GM23338 (cell line): ENCODE measurements at regions not wholly inside any gene's neighbourhood (a gene's known extent, or its start where the extent isn't known, plus 50 kb on each side); places are given as distances from the start of the nearest gene placed in this dataset.

Source experiments
- ATAC-seq: fragments of 200-7000 bp; cut with Tn5 transposase; 3 replicates; pipeline ENCODE4 v1.9.1; 2020
- DNase-seq: peaks from one replicate; pipeline ENCODE4 v3.0.0-alpha.2; 2015; ENCODE audit warnings: low spot score
- H2AFZ ChIP-seq: fragments of 200-600 bp; sonication (generic); 2 replicates; pipeline ENCODE4 v1.8.0; 2016; ENCODE audit warnings: antibody characterized with exemption, mild to moderate bottlenecking, moderate library complexity
- H3F3A ChIP-seq: fragments of 200-600 bp; sonication (generic); replicated peaks from 2 replicates; pipeline ENCODE4 v1.8.0; 2017; ENCODE audit warnings: antibody characterized with exemption, mixed run types, low read depth
- H3K27ac ChIP-seq: fragments of 200-600 bp; sonication (generic); 2 replicates; pipeline ENCODE4 v1.6.1; 2016; ENCODE audit warnings: low read depth
- H3K27me3 ChIP-seq: fragments of 200-600 bp; sonication (generic); 2 replicates; pipeline ENCODE4 v1.8.0; 2016; ENCODE audit warnings: mild to moderate bottlenecking, mixed run types, moderate library complexity; ENCODE audit not compliant: insufficient read depth
- H3K36me3 ChIP-seq: fragments of 200-600 bp; sonication (generic); 2 replicates; pipeline ENCODE4 v1.8.0; 2016; ENCODE audit warnings: mild to moderate bottlenecking; ENCODE audit not compliant: insufficient read depth
- H3K4me1 ChIP-seq: fragments of 200-600 bp; sonication (generic); 2 replicates; pipeline ENCODE4 v1.8.0; 2016; ENCODE audit warnings: mild to moderate bottlenecking, moderate library complexity; ENCODE audit not compliant: insufficient read depth
- H3K4me2 ChIP-seq: fragments of 200-600 bp; sonication (generic); 2 replicates; pipeline ENCODE4 v1.7.1; 2017; ENCODE audit warnings: mixed run types
- H3K4me3 ChIP-seq: fragments of 200-600 bp; sonication (generic); 2 replicates; pipeline ENCODE4 v1.6.1; 2016; ENCODE audit warnings: mixed run types
- H3K79me2 ChIP-seq: fragments of 200-600 bp; sonication (generic); replicated peaks from 2 replicates; pipeline ENCODE4 v1.8.0; 2017; ENCODE audit warnings: mild to moderate bottlenecking; ENCODE audit not compliant: insufficient read depth
- H3K9me2 ChIP-seq: fragments of 200-600 bp; sonication (generic); 2 replicates; pipeline ENCODE4 v1.8.0; 2017; ENCODE audit not compliant: insufficient read depth
- H4K20me1 ChIP-seq: fragments of 200-600 bp; sonication (generic); replicated peaks from 2 replicates; pipeline ENCODE4 v1.8.0; 2017; ENCODE audit warnings: mild to moderate bottlenecking; ENCODE audit not compliant: insufficient read depth
- H3K27ac Mint-ChIP-seq: 2 replicates; pipeline ENCODE4 v1.8.0; 2020; ENCODE audit warnings: inconsistent platforms, mild to moderate bottlenecking, moderate library complexity, mixed read lengths
- H3K27me3 Mint-ChIP-seq: 3 replicates; pipeline ENCODE4 v1.8.0; 2022; ENCODE audit warnings: low read depth, mild to moderate bottlenecking, moderate library complexity, mixed read lengths, inconsistent platforms; ENCODE audit not compliant: insufficient read depth, poor library complexity
- H3K36me3 Mint-ChIP-seq: 3 replicates; pipeline ENCODE4 v1.8.0; 2021; ENCODE audit warnings: low read depth, mild to moderate bottlenecking, inconsistent platforms, moderate library complexity, mixed read lengths
- H3K4me1 Mint-ChIP-seq: 3 replicates; pipeline ENCODE4 v1.8.0; 2020; ENCODE audit warnings: mild to moderate bottlenecking, inconsistent platforms, mixed read lengths
- H3K4me3 Mint-ChIP-seq: 3 replicates; pipeline ENCODE4 v1.8.0; 2021; ENCODE audit warnings: moderate library complexity, mild to moderate bottlenecking, inconsistent platforms, mixed read lengths
- H3K9me3 Mint-ChIP-seq: 3 replicates; pipeline ENCODE4 v1.8.0; 2020; ENCODE audit warnings: moderate library complexity, mild to moderate bottlenecking, inconsistent platforms, mixed read lengths
- CREB1 ChIP-seq: fragments of 250-450 bp; sonication (Bioruptor Pico); IDR thresholded peaks from 2 replicates; pipeline ENCODE4 v1.5.0; 2020; ENCODE audit warnings: low read depth, mild to moderate bottlenecking, moderate library complexity
- EZH2phosphoT487 ChIP-seq: fragments of 200-600 bp; sonication (generic); IDR thresholded peaks from one replicate; pipeline ENCODE4 v1.8.1; 2018; ENCODE audit warnings: antibody characterized with exemption; ENCODE audit not compliant: unreplicated experiment
- JUNB ChIP-seq: IDR thresholded peaks from one replicate; pipeline ENCODE4 v1.6.1; 2016; ENCODE audit warnings: antibody characterized with exemption; ENCODE audit not compliant: unreplicated experiment
- POLR2AphosphoS5 ChIP-seq: IDR thresholded peaks from 2 replicates; pipeline ENCODE4 v1.6.1; 2016; ENCODE audit warnings: antibody characterized with exemption, low read depth
- STAT1 ChIP-seq: IDR thresholded peaks from one replicate; pipeline ENCODE4 v1.6.1; 2016; ENCODE audit warnings: antibody characterized with exemption; ENCODE audit not compliant: unreplicated experiment
- ZNF114 ChIP-seq: fragments of 250-450 bp; sonication (Bioruptor Pico); IDR thresholded peaks from 2 replicates; pipeline ENCODE4 v1.5.0; 2020; ENCODE audit warnings: mild to moderate bottlenecking, moderate library complexity
- TF ChIP-seq, protein P1 (sequence below): IDR thresholded peaks from 2 replicates; pipeline ENCODE4 v1.6.1; 2016; ENCODE audit warnings: antibody characterized with exemption
- TF ChIP-seq, protein P2 (sequence below): IDR thresholded peaks from one replicate; pipeline ENCODE4 v1.6.1; 2018; ENCODE audit warnings: antibody characterized with exemption; ENCODE audit not compliant: unreplicated experiment
- TF ChIP-seq, protein P3 (sequence below): fragments of 250-450 bp; sonication (Bioruptor Pico); IDR thresholded peaks from 2 replicates; pipeline ENCODE4 v1.5.0; 2020; ENCODE audit warnings: mild to moderate bottlenecking, moderate library complexity

DNA sequence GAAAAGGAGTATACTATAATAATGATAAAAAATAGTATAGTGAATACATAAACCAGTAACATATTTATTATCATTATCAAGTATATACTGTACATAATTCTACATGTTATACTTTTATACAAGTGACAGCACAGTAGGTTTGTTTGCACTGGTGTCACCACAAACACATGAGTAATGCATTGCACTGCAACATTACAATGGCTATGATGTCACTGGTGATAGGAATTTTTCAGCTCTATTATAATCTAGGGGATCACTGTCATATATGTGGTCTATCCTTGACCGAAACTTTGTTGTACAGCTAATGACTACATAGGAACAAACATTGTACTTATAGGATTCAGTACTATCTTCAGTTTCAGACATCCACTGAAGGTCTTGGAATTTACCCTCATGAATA lies 165.8 kb upstream of the SYT1 start:
- Histone ChIP-seq H4K20me1 (no peaks in the 10 kb centered on the region), H3K27me3 (no peaks in the 10 kb centered on the region), H2AFZ (no peak overlapping the region), H3K4me3 (no peak overlapping the region), H3K79me2 (no peaks in the 10 kb centered on the region), H3K36me3 (no peaks in the 10 kb centered on the region), H3F3A (no peaks in the 10 kb centered on the region), H3K4me1 (no peaks in the 10 kb centered on the region), H3K9me2 (no peaks in the 10 kb centered on the region), H3K4me2 (no peak overlapping the region), H3K27ac (no peak overlapping the region)
- no peak overlapping the region for H3K27ac Mint-ChIP-seq
- H3K4me1 Mint-ChIP-seq, result no peaks in the 10 kb centered on the region
- H3K4me3 Mint-ChIP-seq, result no peak overlapping the region
- no peak for TF ChIP-seq POLR2AphosphoS5
- TF ChIP-seq, protein P1, sequence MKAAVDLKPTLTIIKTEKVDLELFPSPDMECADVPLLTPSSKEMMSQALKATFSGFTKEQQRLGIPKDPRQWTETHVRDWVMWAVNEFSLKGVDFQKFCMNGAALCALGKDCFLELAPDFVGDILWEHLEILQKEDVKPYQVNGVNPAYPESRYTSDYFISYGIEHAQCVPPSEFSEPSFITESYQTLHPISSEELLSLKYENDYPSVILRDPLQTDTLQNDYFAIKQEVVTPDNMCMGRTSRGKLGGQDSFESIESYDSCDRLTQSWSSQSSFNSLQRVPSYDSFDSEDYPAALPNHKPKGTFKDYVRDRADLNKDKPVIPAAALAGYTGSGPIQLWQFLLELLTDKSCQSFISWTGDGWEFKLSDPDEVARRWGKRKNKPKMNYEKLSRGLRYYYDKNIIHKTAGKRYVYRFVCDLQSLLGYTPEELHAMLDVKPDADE, result no peak
- TF ChIP-seq, protein P2, sequence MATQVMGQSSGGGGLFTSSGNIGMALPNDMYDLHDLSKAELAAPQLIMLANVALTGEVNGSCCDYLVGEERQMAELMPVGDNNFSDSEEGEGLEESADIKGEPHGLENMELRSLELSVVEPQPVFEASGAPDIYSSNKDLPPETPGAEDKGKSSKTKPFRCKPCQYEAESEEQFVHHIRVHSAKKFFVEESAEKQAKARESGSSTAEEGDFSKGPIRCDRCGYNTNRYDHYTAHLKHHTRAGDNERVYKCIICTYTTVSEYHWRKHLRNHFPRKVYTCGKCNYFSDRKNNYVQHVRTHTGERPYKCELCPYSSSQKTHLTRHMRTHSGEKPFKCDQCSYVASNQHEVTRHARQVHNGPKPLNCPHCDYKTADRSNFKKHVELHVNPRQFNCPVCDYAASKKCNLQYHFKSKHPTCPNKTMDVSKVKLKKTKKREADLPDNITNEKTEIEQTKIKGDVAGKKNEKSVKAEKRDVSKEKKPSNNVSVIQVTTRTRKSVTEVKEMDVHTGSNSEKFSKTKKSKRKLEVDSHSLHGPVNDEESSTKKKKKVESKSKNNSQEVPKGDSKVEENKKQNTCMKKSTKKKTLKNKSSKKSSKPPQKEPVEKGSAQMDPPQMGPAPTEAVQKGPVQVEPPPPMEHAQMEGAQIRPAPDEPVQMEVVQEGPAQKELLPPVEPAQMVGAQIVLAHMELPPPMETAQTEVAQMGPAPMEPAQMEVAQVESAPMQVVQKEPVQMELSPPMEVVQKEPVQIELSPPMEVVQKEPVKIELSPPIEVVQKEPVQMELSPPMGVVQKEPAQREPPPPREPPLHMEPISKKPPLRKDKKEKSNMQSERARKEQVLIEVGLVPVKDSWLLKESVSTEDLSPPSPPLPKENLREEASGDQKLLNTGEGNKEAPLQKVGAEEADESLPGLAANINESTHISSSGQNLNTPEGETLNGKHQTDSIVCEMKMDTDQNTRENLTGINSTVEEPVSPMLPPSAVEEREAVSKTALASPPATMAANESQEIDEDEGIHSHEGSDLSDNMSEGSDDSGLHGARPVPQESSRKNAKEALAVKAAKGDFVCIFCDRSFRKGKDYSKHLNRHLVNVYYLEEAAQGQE, result no peak
- TF ChIP-seq, protein P3, sequence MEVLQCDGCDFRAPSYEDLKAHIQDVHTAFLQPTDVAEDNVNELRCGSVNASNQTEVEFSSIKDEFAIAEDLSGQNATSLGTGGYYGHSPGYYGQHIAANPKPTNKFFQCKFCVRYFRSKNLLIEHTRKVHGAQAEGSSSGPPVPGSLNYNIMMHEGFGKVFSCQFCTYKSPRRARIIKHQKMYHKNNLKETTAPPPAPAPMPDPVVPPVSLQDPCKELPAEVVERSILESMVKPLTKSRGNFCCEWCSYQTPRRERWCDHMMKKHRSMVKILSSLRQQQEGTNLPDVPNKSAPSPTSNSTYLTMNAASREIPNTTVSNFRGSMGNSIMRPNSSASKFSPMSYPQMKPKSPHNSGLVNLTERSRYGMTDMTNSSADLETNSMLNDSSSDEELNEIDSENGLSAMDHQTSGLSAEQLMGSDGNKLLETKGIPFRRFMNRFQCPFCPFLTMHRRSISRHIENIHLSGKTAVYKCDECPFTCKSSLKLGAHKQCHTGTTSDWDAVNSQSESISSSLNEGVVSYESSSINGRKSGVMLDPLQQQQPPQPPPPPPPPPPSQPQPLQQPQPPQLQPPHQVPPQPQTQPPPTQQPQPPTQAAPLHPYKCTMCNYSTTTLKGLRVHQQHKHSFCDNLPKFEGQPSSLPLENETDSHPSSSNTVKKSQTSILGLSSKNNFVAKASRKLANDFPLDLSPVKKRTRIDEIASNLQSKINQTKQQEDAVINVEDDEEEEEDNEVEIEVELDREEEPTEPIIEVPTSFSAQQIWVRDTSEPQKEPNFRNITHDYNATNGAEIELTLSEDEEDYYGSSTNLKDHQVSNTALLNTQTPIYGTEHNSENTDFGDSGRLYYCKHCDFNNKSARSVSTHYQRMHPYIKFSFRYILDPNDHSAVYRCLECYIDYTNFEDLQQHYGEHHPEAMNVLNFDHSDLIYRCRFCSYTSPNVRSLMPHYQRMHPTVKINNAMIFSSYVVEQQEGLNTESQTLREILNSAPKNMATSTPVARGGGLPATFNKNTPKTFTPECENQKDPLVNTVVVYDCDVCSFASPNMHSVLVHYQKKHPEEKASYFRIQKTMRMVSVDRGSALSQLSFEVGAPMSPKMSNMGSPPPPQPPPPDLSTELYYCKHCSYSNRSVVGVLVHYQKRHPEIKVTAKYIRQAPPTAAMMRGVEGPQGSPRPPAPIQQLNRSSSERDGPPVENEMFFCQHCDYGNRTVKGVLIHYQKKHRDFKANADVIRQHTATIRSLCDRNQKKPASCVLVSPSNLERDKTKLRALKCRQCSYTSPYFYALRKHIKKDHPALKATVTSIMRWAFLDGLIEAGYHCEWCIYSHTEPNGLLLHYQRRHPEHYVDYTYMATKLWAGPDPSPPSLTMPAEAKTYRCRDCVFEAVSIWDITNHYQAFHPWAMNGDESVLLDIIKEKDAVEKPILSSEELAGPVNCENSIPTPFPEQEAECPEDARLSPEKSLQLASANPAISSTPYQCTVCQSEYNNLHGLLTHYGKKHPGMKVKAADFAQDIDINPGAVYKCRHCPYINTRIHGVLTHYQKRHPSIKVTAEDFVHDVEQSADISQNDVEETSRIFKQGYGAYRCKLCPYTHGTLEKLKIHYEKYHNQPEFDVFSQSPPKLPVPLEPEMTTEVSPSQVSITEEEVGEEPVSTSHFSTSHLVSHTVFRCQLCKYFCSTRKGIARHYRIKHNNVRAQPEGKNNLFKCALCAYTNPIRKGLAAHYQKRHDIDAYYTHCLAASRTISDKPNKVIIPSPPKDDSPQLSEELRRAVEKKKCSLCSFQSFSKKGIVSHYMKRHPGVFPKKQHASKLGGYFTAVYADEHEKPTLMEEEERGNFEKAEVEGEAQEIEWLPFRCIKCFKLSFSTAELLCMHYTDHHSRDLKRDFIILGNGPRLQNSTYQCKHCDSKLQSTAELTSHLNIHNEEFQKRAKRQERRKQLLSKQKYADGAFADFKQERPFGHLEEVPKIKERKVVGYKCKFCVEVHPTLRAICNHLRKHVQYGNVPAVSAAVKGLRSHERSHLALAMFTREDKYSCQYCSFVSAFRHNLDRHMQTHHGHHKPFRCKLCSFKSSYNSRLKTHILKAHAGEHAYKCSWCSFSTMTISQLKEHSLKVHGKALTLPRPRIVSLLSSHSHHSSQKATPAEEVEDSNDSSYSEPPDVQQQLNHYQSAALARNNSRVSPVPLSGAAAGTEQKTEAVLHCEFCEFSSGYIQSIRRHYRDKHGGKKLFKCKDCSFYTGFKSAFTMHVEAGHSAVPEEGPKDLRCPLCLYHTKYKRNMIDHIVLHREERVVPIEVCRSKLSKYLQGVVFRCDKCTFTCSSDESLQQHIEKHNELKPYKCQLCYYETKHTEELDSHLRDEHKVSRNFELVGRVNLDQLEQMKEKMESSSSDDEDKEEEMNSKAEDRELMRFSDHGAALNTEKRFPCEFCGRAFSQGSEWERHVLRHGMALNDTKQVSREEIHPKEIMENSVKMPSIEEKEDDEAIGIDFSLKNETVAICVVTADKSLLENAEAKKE, result no peak
- TF ChIP-seq ZNF114 (CRISPR knock-in tag), result no peak
- no peak for TF ChIP-seq JUNB
- no peak for TF ChIP-seq CREB1 (CRISPR knock-in tag)
- TF ChIP-seq EZH2phosphoT487, result no peak
- TF ChIP-seq STAT1, result no peak
- H3K36me3 Mint-ChIP-seq, result no peaks in the 10 kb centered on the region
- ATAC-seq, result no peak
- H3K27me3 Mint-ChIP-seq, result no peaks in the 10 kb centered on the region
- no peak for DNase-seq
- no peaks in the 10 kb centered on the region for H3K9me3 Mint-ChIP-seq
